Kidney (tissue), 13 donors: ENCODE measurements at regions not wholly inside any gene's neighbourhood (a gene's known extent, or its start where the extent isn't known, plus 50 kb on each side); places are given as distances from the start of the nearest gene placed in this dataset.

Experiments
- DNase-seq, 5 donors: peaks; one replicate each; pipeline ENCODE4 v3.0.0-alpha.2; 2013 to 2020
- FAIRE-seq: peaks from 2 replicates; lab custom pipeline; 2012; peaks lifted over from hg19 to GRCh38; lab: Jason Lieb, UNC
- H3K27ac ChIP-seq, 2 donors: one replicate each; pipeline ENCODE4 v1.7.0; 2013; ENCODE audit warnings: low read depth in 2 of 2, low read length in 2 of 2, inconsistent platforms in 1 of 2
- H3K27me3 ChIP-seq: one replicate; pipeline ENCODE4 v1.7.1; 2013; ENCODE audit warnings: low read length, inconsistent platforms; ENCODE audit not compliant: control insufficient read depth, insufficient read depth
- H3K36me3 ChIP-seq, 3 donors: one replicate each; pipeline versions ENCODE4 v1.7.0 to v1.7.1; 2013; ENCODE audit warnings: low read length in 3 of 3, control low read depth in 1 of 3, inconsistent platforms in 1 of 3; ENCODE audit not compliant: insufficient read depth in 3 of 3, control insufficient read depth in 2 of 3
- H3K4me1 ChIP-seq, 3 donors: one replicate each; pipeline versions ENCODE4 v1.7.0 to v1.7.1; 2013; ENCODE audit warnings: low read length in 3 of 3, inconsistent platforms in 1 of 3, low read depth in 1 of 3; ENCODE audit not compliant: control insufficient read depth in 2 of 3, insufficient read depth in 2 of 3
- H3K4me3 ChIP-seq, 3 donors: one replicate each; pipeline versions ENCODE4 v1.7.0 to v1.8.1; 2013; ENCODE audit warnings: low read length in 3 of 3, control low read depth in 1 of 3, inconsistent platforms in 1 of 3
- H3K9ac ChIP-seq, 3 donors: one replicate each; pipeline versions ENCODE4 v1.7.0 to v1.7.1; 2013; ENCODE audit warnings: low read length in 3 of 3, control low read depth in 1 of 3, inconsistent platforms in 1 of 3
- H3K9me3 ChIP-seq, 3 donors: one replicate each; pipeline versions ENCODE4 v1.7.0 to v1.7.1; 2013; ENCODE audit warnings: low read length in 3 of 3, control low read depth in 1 of 3, inconsistent platforms in 1 of 3; ENCODE audit not compliant: control insufficient read depth in 2 of 3, insufficient read depth in 1 of 3
- intact Hi-C: fragments of 100-400 bp; cut with DNase I; formaldehyde crosslinking; loops from one replicate; pipeline ENCODE4 v1.11.1; 2022
- TF ChIP-seq, protein P1 (sequence below): IDR thresholded peaks from 3 replicates; pipeline ENCODE4 v1.5.1; 2012; ENCODE audit warnings: mild to moderate bottlenecking, moderate library complexity, borderline replicate concordance; ENCODE audit not compliant: insufficient read depth; ENCODE audit errors: extremely low read depth
- donor health status: control.
- donor health status: control.
- donor health status: control.
- donor health status: control.
- donor health status: control.
- donor health status: DM: yes; HTN: yes; CAD: no.
- donor health status: Normal renal cell carcinoma (clear cell type).

DNA sequence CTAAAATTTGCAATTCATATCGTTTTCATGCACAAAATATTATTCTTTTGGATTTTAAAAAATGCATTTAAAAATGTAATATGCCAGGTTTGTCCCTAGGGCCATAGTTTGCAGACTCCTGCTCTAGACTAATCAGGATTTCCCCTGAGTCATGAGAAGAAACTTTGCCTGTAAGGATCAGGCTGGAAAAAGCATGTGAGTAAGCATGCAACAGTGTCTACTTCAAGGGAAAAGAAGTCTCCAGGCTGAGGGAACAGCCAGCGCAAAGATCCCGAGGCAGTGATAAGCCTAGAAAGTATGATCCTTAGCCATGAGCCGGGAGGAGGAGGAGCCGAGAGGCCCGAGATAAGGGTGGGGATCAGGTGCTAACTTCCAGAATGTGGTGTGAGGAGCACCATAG is 382.8 kb upstream of the CFAP20DC start:
- Histone ChIP-seq H3K36me3 (no peaks in the 10 kb centered on the region), H3K9me3 (no peaks in the 10 kb centered on the region), H3K27me3 (no peaks in the 10 kb centered on the region), H3K4me1 (no peaks in the 10 kb centered on the region), H3K4me3 (no peak overlapping the region), H3K27ac (no peak overlapping the region), H3K9ac (no peak overlapping the region)
- intact Hi-C loops, result no loop called here
- no peak for DNase-seq
- TF ChIP-seq, protein P1, sequence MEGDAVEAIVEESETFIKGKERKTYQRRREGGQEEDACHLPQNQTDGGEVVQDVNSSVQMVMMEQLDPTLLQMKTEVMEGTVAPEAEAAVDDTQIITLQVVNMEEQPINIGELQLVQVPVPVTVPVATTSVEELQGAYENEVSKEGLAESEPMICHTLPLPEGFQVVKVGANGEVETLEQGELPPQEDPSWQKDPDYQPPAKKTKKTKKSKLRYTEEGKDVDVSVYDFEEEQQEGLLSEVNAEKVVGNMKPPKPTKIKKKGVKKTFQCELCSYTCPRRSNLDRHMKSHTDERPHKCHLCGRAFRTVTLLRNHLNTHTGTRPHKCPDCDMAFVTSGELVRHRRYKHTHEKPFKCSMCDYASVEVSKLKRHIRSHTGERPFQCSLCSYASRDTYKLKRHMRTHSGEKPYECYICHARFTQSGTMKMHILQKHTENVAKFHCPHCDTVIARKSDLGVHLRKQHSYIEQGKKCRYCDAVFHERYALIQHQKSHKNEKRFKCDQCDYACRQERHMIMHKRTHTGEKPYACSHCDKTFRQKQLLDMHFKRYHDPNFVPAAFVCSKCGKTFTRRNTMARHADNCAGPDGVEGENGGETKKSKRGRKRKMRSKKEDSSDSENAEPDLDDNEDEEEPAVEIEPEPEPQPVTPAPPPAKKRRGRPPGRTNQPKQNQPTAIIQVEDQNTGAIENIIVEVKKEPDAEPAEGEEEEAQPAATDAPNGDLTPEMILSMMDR, result no peak
- no peak for FAIRE-seq

DNA sequence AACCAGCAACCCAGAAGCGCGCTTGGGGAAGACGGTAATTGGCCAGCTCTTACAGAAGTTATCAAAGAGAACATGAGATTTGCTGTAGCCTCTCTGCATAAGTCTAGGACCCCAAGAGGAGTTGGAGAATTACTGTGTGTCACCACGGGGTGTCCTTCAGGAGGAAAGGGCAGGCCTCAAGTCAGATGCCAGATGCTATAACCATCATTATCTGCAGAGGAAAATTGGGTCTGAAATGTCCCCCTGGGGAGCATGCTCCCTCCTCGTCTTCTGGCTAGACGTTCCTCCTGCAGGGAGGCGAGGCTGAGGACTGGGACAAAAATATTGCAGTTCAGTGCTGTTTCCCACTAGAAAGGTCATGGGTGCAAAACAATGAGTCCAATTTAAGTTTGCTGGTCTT is 380.5 kb upstream of the CFAP20DC start:
- Histone ChIP-seq H3K27ac (no peak overlapping the region), H3K9me3 (no peaks in the 10 kb centered on the region), H3K27me3 (no peaks in the 10 kb centered on the region), H3K4me1 (no peaks in the 10 kb centered on the region), H3K9ac (no peak overlapping the region), H3K36me3 (no peaks in the 10 kb centered on the region), H3K4me3 (no peak overlapping the region)
- FAIRE-seq (no peak), DNase-seq (no peak)
- intact Hi-C loops, result no loop called here
- TF ChIP-seq, protein P1, result no peak

DNA sequence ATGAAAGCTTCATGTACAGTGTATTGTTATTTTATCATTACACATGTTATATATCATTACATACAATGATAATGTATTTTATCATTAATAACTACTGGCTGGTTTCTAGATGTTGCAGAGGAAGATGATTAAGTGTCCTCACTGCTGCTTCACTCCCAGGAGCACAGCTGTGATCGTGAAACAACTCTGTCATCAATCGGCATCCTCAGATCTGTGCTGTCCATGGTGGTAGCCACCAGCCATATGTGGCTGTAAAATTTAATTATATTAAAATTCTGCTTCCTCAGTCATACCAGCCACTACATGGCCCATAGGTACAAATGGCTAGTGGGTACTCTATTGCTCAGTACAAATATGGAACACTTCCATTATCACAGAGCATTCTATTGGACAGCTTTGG is 379.4 kb upstream of the CFAP20DC start:
- intact Hi-C loops, result no loop called here
- no peak for FAIRE-seq
- no peaks in the 10 kb centered on the region for H3K36me3 ChIP-seq

More for the DNA sequence above, 379.4 kb upstream of the CFAP20DC start:
- H3K4me3 ChIP-seq, result no peak overlapping the region
- no peaks in the 10 kb centered on the region for H3K9me3 ChIP-seq
- no peak overlapping the region for H3K9ac ChIP-seq
- no peaks in the 10 kb centered on the region for H3K27me3 ChIP-seq
- TF ChIP-seq, protein P1, result no peak
- no peaks in the 10 kb centered on the region for H3K4me1 ChIP-seq
- no peak overlapping the region for H3K27ac ChIP-seq
- DNase-seq, result no peak
